Keratinocyte (primary cell): ENCODE measurements at regions not wholly inside any gene's neighbourhood (a gene's known extent, or its start where the extent isn't known, plus 50 kb on each side); places are given as distances from the start of the nearest gene placed in this dataset.

Experiments
- DNase-seq: peaks from one replicate; pipeline ENCODE4 v3.0.0-alpha.2; 2011; ENCODE audit warnings: low read depth, missing footprints, low spot score
- FAIRE-seq: peaks from 2 replicates; lab custom pipeline; 2011; peaks lifted over from hg19 to GRCh38; lab: Jason Lieb, UNC
- H2AFZ ChIP-seq: 2 replicates; pipeline ENCODE4 v1.6.0; 2012; ENCODE audit warnings: low read length, control low read depth, inconsistent platforms; ENCODE audit not compliant: control insufficient read depth
- H3K27ac ChIP-seq: 2 replicates; pipeline ENCODE4 v1.5.1; 2011; ENCODE audit warnings: low read length; ENCODE audit not compliant: control insufficient read depth, insufficient read depth
- H3K27me3 ChIP-seq: 3 replicates; pipeline ENCODE4 v1.6.0; 2011; ENCODE audit warnings: low read length; ENCODE audit not compliant: control insufficient read depth, insufficient read depth; ENCODE audit errors: extremely low read depth
- H3K36me3 ChIP-seq, 2 experiments: 2 replicates in 1 of 2; 3 replicates in 1 of 2; pipeline ENCODE4 v1.5.1; 2011; ENCODE audit warnings: low read length in 2 of 2, mild to moderate bottlenecking in 1 of 2; ENCODE audit not compliant: control insufficient read depth in 2 of 2, insufficient read depth in 2 of 2; ENCODE audit errors: extremely low read depth in 1 of 2
- H3K4me1 ChIP-seq: 3 replicates; pipeline ENCODE4 v1.5.1; 2011; ENCODE audit warnings: low read length; ENCODE audit not compliant: control insufficient read depth, insufficient read depth; ENCODE audit errors: extremely low read depth
- H3K4me2 ChIP-seq: 3 replicates; pipeline ENCODE4 v1.6.0; 2011; ENCODE audit warnings: low read depth, low read length; ENCODE audit not compliant: control insufficient read depth, insufficient read depth; ENCODE audit errors: extremely low read depth
- H3K4me3 ChIP-seq, 3 experiments: fragments of 200-600 bp in 1 of 3; sonication (generic) in 1 of 3; 2 replicates in 2 of 3; 3 replicates in 1 of 3; pipeline ENCODE4 v1.5.1; 2011 to 2016; ENCODE audit warnings: low read length in 3 of 3, mild to moderate bottlenecking in 3 of 3, control low read depth in 2 of 3, inconsistent platforms in 1 of 3, low read depth in 1 of 3, mixed read lengths in 1 of 3, mixed run types in 1 of 3, moderate library complexity in 1 of 3; ENCODE audit not compliant: control insufficient read depth in 2 of 3, insufficient read depth in 2 of 3; ENCODE audit errors: extremely low read depth in 1 of 3
- H3K79me2 ChIP-seq: 2 replicates; pipeline ENCODE4 v1.6.0; 2012; ENCODE audit warnings: low read length; ENCODE audit not compliant: control insufficient read depth, insufficient read depth
- H3K9ac ChIP-seq: 3 replicates; pipeline ENCODE4 v1.6.0; 2011; ENCODE audit warnings: low read length; ENCODE audit not compliant: control insufficient read depth, insufficient read depth; ENCODE audit errors: extremely low read depth
- H3K9me1 ChIP-seq: 3 replicates; pipeline ENCODE4 v1.6.0; 2011; ENCODE audit warnings: low read length; ENCODE audit not compliant: control insufficient read depth, insufficient read depth; ENCODE audit errors: extremely low read depth
- H3K9me3 ChIP-seq: 2 replicates; pipeline ENCODE4 v1.5.1; 2012; ENCODE audit warnings: low read depth, low read length; ENCODE audit not compliant: control insufficient read depth
- H4K20me1 ChIP-seq: 3 replicates; pipeline ENCODE4 v1.6.0; 2011; ENCODE audit warnings: low read length; ENCODE audit not compliant: control insufficient read depth, insufficient read depth; ENCODE audit errors: extremely low read depth
- CTCF ChIP-seq, 3 experiments: IDR thresholded peaks in 1 of 3; conservative IDR thresholded peaks in 1 of 3; optimal IDR thresholded peaks in 1 of 3; 2 replicates in 2 of 3; 3 replicates in 1 of 3; pipeline versions ENCODE3 to v1.5.1; 2011; ENCODE audit warnings: low read length in 3 of 3, mild to moderate bottlenecking in 3 of 3, moderate library complexity in 2 of 3, control low read depth in 1 of 3, inconsistent platforms in 1 of 3; ENCODE audit not compliant: insufficient read depth in 2 of 3; ENCODE audit errors: extremely low read depth in 1 of 3
- EZH2 ChIP-seq: IDR thresholded peaks from one replicate; pipeline ENCODE4 v1.6.1; 2012; ENCODE audit warnings: inconsistent platforms, mild to moderate bottlenecking, low read length, moderate library complexity
- dilution Hi-C: fragments of 300-500 bp; cut with MboI; formaldehyde crosslinking; loops from one replicate; pipeline ENCODE4 v1.7.0; 2020; ENCODE audit warnings: low sequenced_read_pairs; ENCODE audit not compliant: extremely low pct_ligation_motif_present

GRCh38 chr9:99299211-99300102, 77.4 kb downstream of the SEC61B start:
- H2AFZ ChIP-seq: no peak overlapping the region

GRCh38 chr9:99300103-99300439, 78.0 kb downstream of the SEC61B start:
- FAIRE-seq (no peak), DNase-seq (no peak)
- Histone ChIP-seq H3K4me2 (no peak overlapping the region), H3K9me1 (no peaks in the 10 kb centered on the region), H4K20me1 (no peaks in the 10 kb centered on the region), H3K9me3 (no peaks in the 10 kb centered on the region), H3K36me3 (no peaks in the 10 kb centered on the region), H3K27me3 (peaks cover 5% of the 10 kb centered on the region), H3K9ac (no peak overlapping the region), H3K4me1 (no peaks in the 10 kb centered on the region), H3K27ac (no peak overlapping the region), H3K79me2 (no peaks in the 10 kb centered on the region), H2AFZ (no peak overlapping the region), H3K4me3 (no peak overlapping the region)
- dilution Hi-C loops: no loop called here
- TF ChIP-seq EZH2 (no peak), CTCF (optimal IDR thresholded peaks at IDR 0.05 in 1 of 3, IDR thresholded peaks at IDR 0.05 in 1 of 3, conservative IDR thresholded peaks at IDR 0.05 in 1 of 3; ENCODE audit: extremely low read depth in 1 of 3, insufficient read depth in 2 of 3, low read length in 3 of 3) (no peak)

More at GRCh38 chr9:99299211-99300102, 77.4 kb downstream of the SEC61B start:
- H3K36me3 ChIP-seq: no peaks in the 10 kb centered on the region
- no peaks in the 10 kb centered on the region for H4K20me1 ChIP-seq
- no peak for FAIRE-seq
- no peak overlapping the region for H3K9ac ChIP-seq
- no peaks in the 10 kb centered on the region for H3K79me2 ChIP-seq
- no peak overlapping the region for H3K4me3 ChIP-seq
- H3K27ac ChIP-seq: no peak overlapping the region
- peaks cover 5% of the 10 kb centered on the region for H3K27me3 ChIP-seq
- no peak for DNase-seq
- TF ChIP-seq EZH2 (no peak), CTCF (optimal IDR thresholded peaks at IDR 0.05 in 1 of 3, IDR thresholded peaks at IDR 0.05 in 1 of 3, conservative IDR thresholded peaks at IDR 0.05 in 1 of 3; ENCODE audit: extremely low read depth in 1 of 3, insufficient read depth in 2 of 3, low read length in 3 of 3) (peak in 1 of 3 experiments; percentile 11)
- no peaks in the 10 kb centered on the region for H3K4me1 ChIP-seq
- no peaks in the 10 kb centered on the region for H3K9me3 ChIP-seq
- dilution Hi-C loops: no loop called here
- H3K4me2 ChIP-seq: no peak overlapping the region
- no peaks in the 10 kb centered on the region for H3K9me1 ChIP-seq
